ENCODE measurements at regions not wholly inside any gene's neighbourhood (a gene's known extent, or its start where the extent isn't known, plus 50 kb on each side); places are given as distances from the start of the nearest gene placed in this dataset.

GRCh38 chr15:69849232-69849610, 248.5 kb downstream of the TLE3 start:
- no peak for TF ChIP-seq POLR2A (IDR thresholded peaks at IDR 0.05)
- TF ChIP-seq CTCF (IDR thresholded peaks at IDR 0.05): no peak

Measured in thyroid gland (tissue), 4 donors.